Aorta (tissue), 5 donors: ENCODE measurements at regions not wholly inside any gene's neighbourhood (a gene's known extent, or its start where the extent isn't known, plus 50 kb on each side); places are given as distances from the start of the nearest gene placed in this dataset.
"Not testable (repeated sequence)": the region's sequence is repeated elsewhere in the genome, so short reads cannot be mapped to it uniquely, and the experiment has no call there.

ENCODE experiments used
- ATAC-seq: fragments of 200-7000 bp; cut with Tn5 transposase; one replicate; pipeline ENCODE4 v1.9.1; 2022; ENCODE audit warnings: moderate library complexity; ENCODE audit not compliant: low FRiP score
- DNase-seq, 2 donors: peaks; one replicate each; pipeline ENCODE4 v3.0.0-alpha.2; 2020
- H3K27ac ChIP-seq, 2 donors: one replicate each; pipeline ENCODE4 v1.5.1; 2013; ENCODE audit warnings: low read length in 2 of 2, mild to moderate bottlenecking in 2 of 2, moderate library complexity in 2 of 2, control low read depth in 1 of 2, inconsistent platforms in 1 of 2, low read depth in 1 of 2
- H3K27me3 ChIP-seq, 2 donors: one replicate each; pipeline ENCODE4 v1.6.1; 2013; ENCODE audit warnings: control low read depth in 1 of 2, low read length in 1 of 2, mild to moderate bottlenecking in 1 of 2, moderate library complexity in 1 of 2; ENCODE audit not compliant: insufficient read depth in 2 of 2, control insufficient read depth in 1 of 2
- H3K36me3 ChIP-seq, 2 donors: one replicate each; pipeline ENCODE4 v1.6.1; 2013; ENCODE audit warnings: control low read depth in 1 of 2, low read length in 1 of 2, mild to moderate bottlenecking in 1 of 2; ENCODE audit not compliant: insufficient read depth in 2 of 2, control insufficient read depth in 1 of 2
- H3K4me1 ChIP-seq, 2 donors: one replicate each; pipeline ENCODE4 v1.6.1; 2013; ENCODE audit warnings: low read length in 2 of 2, control low read depth in 1 of 2, mild to moderate bottlenecking in 1 of 2, moderate library complexity in 1 of 2; ENCODE audit not compliant: insufficient read depth in 2 of 2, control insufficient read depth in 1 of 2
- H3K4me3 ChIP-seq, 2 donors: one replicate each; pipeline ENCODE4 v1.5.1; 2013; ENCODE audit warnings: low read length in 2 of 2, control low read depth in 1 of 2, mild to moderate bottlenecking in 1 of 2
- H3K9me3 ChIP-seq: one replicate; pipeline ENCODE4 v1.6.1; 2013; ENCODE audit warnings: mild to moderate bottlenecking, low read length; ENCODE audit not compliant: control insufficient read depth
- WGBS, 2 donors: extraction: QIAGEN DNeasy Blood & Tissue Kit; methylation state at CpG; one replicate each; pipeline ENCODE4 v1.1.7; 2013; 5-methylcytosine and 5-hydroxymethylcytosine counted together
- intact Hi-C, 2 donors: fragments of 100-400 bp; cut with DNase I; formaldehyde crosslinking; loops; one replicate each; pipeline versions ENCODE4 v1.14.2 to v1.15.0; 2022
- donor health status: healthy with polysubstance abuse.
- donor health status: Bipolar disorder and iron deficiency.
- donor health status: DM: no; HTN: no; CAD: no.
- donor health status: DM: no; HTN: no; CAD: no.
- donor health status: DM: yes; HTN: yes; CAD: no.

GRCh38 chr22:26767351-26768155 lies 110.2 kb downstream of the MIAT start:
- H3K9me3 ChIP-seq: no peaks in the 10 kb centered on the region
- intact Hi-C loops: no loop called here
- H3K27me3 ChIP-seq: no peaks in the 10 kb centered on the region
- H3K4me1 ChIP-seq: no peaks in the 10 kb centered on the region
- no peaks in the 10 kb centered on the region for H3K36me3 ChIP-seq
- DNase-seq: no peak
- no peak for ATAC-seq
- WGBS, 2 donors: 90 to 92% methylated on average over 15 of the region's 15 CpGs
- H3K4me3 ChIP-seq: no peak overlapping the region
- no peak overlapping the region for H3K27ac ChIP-seq

- H3K9me3 ChIP-seq: no peaks in the 10 kb centered on the region
- H3K27me3 ChIP-seq: no peaks in the 10 kb centered on the region
- no peaks in the 10 kb centered on the region for H3K4me1 ChIP-seq
- no peaks in the 10 kb centered on the region for H3K36me3 ChIP-seq
- DNase-seq (no peak), ATAC-seq (no peak)
- 93 to 96% methylated on average over 9 of the region's 9 CpGs for WGBS, 2 donors
- H3K4me3 ChIP-seq: no peak overlapping the region
- intact Hi-C loops: no loop called here
- H3K27ac ChIP-seq: no peak overlapping the region
Measured at GRCh38 chr22:26768156-26768515, 110.7 kb downstream of the MIAT start.

GRCh38 chr22:26768952-26769351 lies 111.6 kb downstream of the MIAT start:
- intact Hi-C loops: no loop called here
- no peak overlapping the region for H3K27ac ChIP-seq
- no peak for DNase-seq
- H3K36me3 ChIP-seq: no peaks in the 10 kb centered on the region
- no peak for ATAC-seq
- no peak overlapping the region for H3K4me3 ChIP-seq
- H3K27me3 ChIP-seq: no peaks in the 10 kb centered on the region
- no peaks in the 10 kb centered on the region for H3K4me1 ChIP-seq
- no peaks in the 10 kb centered on the region for H3K9me3 ChIP-seq
- 82 to 84% methylated on average over 11 of the region's 11 CpGs for WGBS, 2 donors

DNA sequence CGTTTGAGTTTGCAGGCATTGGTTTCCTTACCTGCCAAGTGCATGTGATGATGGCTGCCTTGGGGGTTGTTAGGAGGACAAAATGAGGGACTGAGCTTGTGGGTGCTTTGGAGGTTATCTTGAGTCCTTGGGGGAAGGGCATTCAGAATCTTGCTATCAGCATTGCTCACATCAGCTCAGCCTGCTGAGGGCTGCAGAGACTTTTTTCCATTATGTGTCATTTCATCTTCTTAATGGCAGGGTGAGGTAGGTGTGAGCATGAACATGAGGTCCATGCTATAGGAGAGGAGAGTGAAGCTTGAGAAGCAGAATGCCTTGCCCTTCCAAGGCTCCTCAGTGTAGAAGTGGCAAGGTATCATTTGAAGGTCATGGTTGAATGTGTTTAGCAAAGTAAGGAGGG lies 112.3 kb downstream of the MIAT start:
- WGBS, 2 donors: 87 to 88% methylated on average over 1 of the region's 1 CpG
- Histone ChIP-seq H3K4me1 (no peaks in the 10 kb centered on the region), H3K9me3 (no peaks in the 10 kb centered on the region), H3K27ac (no peak overlapping the region), H3K27me3 (no peaks in the 10 kb centered on the region), H3K36me3 (peaks cover 0 to 2% of the 10 kb centered on the region in 2 donors), H3K4me3 (no peak overlapping the region)
- intact Hi-C loops: no loop called here
- DNase-seq: no peak
- no peak for ATAC-seq

DNA sequence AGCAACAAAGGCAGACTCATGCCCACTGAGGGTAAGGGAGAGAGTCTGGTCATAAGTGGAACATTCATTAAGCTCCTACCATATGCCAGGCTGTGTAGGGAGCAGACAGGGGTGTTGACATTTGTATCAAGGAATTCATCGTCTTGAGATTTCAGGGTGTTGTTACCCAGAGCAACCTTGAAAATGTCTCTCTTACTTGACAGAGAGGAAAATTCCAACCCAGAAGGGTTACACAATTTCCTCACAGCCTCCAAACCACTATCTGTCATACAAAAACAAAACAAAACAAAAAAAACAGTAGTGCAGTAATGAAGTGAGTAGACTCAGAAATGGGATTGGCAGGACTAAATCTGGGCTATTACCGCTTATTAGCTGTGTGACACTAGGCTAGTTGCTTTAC lies 113.2 kb downstream of the MIAT start:
- Histone ChIP-seq H3K27me3 (no peaks in the 10 kb centered on the region), H3K4me3 (no peak overlapping the region), H3K36me3 (peaks cover 0 to 2% of the 10 kb centered on the region in 2 donors), H3K27ac (no peak overlapping the region), H3K9me3 (no peaks in the 10 kb centered on the region), H3K4me1 (no peaks in the 10 kb centered on the region)
- DNase-seq: no peak
- intact Hi-C loops: no loop called here
- WGBS, 2 donors: 82 to 83% methylated on average over 2 of the region's 2 CpGs
- no peak for ATAC-seq

DNA sequence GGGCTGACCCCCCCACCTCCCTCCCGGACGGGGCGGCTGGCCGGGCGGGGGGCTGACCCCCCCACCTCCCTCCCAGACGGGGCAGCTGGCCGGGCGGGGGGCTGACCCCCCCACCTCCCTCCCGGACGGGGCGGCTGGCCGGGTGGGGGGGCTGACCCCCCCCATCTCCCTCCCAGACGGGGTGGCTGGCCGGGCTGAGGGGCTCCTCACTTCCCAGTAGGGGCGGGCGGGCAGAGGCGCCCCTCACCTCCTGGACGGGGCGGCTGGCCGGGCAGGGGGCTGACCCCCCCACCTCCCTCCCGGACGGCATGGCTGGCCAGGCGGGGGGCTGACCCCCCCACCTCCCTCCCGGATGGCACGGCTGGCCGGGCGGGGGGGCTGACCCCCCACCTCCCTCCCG lies 115.7 kb downstream of the MIAT start:
- H3K9me3 ChIP-seq, ATAC-seq, H3K27ac ChIP-seq, H3K4me1 ChIP-seq, H3K27me3 ChIP-seq, H3K4me3 ChIP-seq, DNase-seq, intact Hi-C loops, H3K36me3 ChIP-seq: not testable (repeated sequence)
- 87 to 94% methylated on average over 5 to 14 of the region's 28 CpGs for WGBS, 2 donors

DNA sequence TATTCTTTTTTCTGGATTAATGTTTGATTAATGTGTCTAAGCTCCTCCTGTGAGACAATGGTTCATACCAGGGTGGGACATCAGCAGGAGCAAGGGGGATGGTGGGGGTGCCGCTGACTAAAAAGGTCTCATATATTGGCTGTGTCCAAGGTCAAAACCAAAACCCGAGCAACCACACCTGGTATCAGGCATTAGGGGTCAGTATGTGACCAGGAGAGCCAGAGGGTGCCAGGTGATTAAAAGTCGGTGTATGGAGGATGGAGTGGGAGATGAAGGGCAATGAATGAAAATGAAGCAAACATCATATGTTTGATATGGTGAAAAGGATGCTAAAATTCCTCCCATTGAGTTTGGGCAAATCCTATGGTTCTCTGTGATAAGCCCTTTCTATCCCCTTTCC lies 118.0 kb downstream of the MIAT start:
- no peak overlapping the region for H3K27ac ChIP-seq
- H3K4me3 ChIP-seq: no peak overlapping the region
- ATAC-seq: no peak
- H3K36me3 ChIP-seq: peaks cover 0 to 5% of the 10 kb centered on the region in 2 donors
- H3K9me3 ChIP-seq: no peaks in the 10 kb centered on the region
- 97 to 99% methylated on average over 3 of the region's 3 CpGs for WGBS, 2 donors
- intact Hi-C loops: no loop called here
- H3K4me1 ChIP-seq: peaks cover 2 to 8% of the 10 kb centered on the region in 2 donors
- DNase-seq: no peak
- H3K27me3 ChIP-seq: no peaks in the 10 kb centered on the region

- Histone ChIP-seq H3K4me3 (no peak overlapping the region), H3K9me3 (no peaks in the 10 kb centered on the region), H3K4me1 (peaks cover 2 to 8% of the 10 kb centered on the region in 2 donors), H3K27me3 (no peaks in the 10 kb centered on the region), H3K27ac (no peak overlapping the region), H3K36me3 (peaks cover 0 to 5% of the 10 kb centered on the region in 2 donors)
- intact Hi-C loops: no loop called here
- ATAC-seq: peak; percentile 48
- 27 to 28% methylated on average over 6 of the region's 6 CpGs for WGBS, 2 donors
- DNase-seq: peak in 1 of 2 donors; percentile 61
Measured at GRCh38 chr22:26777156-26777801, 119.9 kb downstream of the MIAT start.

GRCh38 chr22:26778372-26778771 lies 121.0 kb downstream of the MIAT start:
- Histone ChIP-seq H3K27me3 (no peaks in the 10 kb centered on the region), H3K36me3 (peaks cover 0 to 5% of the 10 kb centered on the region in 2 donors), H3K4me1 (peaks cover 2 to 8% of the 10 kb centered on the region in 2 donors), H3K9me3 (no peaks in the 10 kb centered on the region), H3K4me3 (no peak overlapping the region), H3K27ac (no peak overlapping the region)
- WGBS, 2 donors: 84 to 85% methylated on average over 1 of the region's 1 CpG
- ATAC-seq: no peak
- DNase-seq: no peak
- intact Hi-C loops: no loop called here
